HG02623 (cell line): ENCODE measurements at regions not wholly inside any gene's neighbourhood (a gene's known extent, or its start where the extent isn't known, plus 50 kb on each side); places are given as distances from the start of the nearest gene placed in this dataset.

Experiments used
- ATAC-seq: cut with Tn5 transposase; IDR thresholded peaks from one replicate; pipeline ENCODE4 v1.9.1; 2021; ENCODE audit warnings: moderate library complexity; ENCODE audit not compliant: unreplicated experiment

DNA sequence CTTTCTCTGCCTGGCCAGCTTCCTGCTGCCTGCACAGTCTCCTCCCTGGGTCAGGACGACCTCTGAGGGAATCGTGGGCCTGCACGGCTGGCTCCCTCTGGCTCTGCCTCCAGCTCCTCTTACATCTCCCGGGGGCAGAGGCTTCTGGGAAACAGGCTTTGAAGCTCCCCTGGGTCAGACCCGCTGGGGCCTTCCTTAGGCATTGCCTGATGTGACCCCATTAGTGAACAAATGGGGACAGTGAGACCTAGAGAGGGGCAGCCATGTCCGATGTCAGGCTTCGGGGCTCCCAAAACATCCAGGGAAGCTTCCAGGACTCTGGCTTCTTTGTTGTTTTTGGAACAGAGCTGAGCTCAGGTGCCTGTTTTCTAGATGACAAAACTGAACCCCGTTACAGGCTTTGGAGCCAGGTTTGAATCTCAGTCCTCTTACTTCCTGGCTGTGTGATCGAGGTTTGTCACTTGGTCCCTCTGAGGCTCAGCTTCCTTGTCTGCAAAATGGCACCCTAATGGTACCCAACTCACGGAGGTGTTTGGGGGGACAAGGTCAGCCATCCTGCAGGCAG lies 94.3 kb downstream of the CEBPB start:
- ATAC-seq: no peak

DNA sequence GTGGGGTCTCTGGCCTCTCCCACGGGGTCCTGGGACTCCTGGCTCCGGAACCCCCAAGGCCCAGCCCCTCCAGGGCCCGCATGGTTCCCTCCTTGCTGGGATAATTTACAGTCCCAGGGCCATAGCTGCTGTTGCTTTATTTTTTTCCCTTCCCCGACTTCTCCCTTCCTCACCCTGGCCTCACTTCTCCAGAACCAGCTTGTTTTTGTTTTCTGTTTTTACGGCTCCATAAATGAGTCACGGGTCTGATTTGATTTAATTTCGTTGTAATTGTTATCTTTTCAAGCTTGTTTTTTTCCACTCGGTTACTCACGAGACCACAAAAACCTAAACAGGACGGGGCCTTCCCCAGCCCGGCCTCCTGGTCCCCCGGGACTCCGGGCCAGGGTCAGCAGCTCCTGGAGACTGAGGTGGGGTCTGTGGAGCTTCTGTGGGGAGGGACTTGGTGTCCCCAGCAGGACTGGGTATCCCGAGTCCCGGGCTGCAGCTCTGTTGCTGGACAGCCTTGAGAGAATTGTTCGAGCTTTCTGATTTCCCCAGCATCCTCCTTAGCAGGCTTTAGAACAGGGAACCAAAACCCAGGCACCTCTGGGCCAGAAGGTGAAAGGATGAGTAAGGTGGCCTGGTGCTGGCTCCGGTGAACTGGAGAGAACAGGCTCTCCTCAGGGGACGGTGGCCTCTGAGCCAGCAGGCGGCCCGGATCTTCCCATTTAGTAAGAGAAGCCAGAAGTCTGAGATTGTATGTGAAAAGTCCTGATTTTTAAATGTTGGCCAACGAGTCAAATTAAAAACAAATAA lies 94.9 kb downstream of the CEBPB start:
- ATAC-seq: no peak

DNA sequence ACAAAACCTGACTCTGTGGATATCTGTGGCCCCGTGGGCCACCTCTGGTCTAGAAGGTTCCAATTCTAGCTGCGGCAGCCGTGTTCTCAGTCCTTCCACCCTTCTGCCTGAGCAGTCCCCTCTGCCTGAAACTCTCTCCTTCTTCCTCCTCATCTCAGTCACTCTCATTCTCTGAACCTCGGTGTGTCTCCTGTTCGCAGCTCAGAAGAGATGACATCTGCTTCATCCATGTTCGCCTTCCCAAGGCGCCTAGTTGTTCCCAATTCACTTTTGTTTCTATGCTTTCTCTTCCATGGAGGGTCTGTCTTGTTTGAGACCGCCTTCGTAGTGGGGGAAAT lies 95.5 kb downstream of the CEBPB start:
- no peak for ATAC-seq

DNA sequence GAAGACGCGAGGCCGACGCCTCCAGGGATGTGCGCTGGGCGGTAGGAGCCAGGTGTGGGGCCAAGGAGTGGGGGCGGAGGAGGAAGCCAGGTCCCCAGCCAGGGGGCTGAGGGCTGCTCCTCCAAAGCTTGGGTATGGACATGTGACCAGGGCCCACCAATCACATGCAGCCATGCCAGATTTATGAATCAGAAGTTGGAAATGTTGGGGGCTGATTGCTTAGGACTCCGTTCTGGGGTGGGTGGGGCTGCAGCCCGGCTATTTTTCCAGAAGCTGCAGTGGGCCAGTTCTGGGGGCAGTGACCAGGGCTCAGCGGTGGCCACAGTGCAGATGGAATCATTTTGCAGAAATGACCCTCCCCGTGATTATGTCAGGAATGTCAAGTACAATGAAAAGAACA lies 96.0 kb downstream of the CEBPB start:
- no peak for ATAC-seq

DNA sequence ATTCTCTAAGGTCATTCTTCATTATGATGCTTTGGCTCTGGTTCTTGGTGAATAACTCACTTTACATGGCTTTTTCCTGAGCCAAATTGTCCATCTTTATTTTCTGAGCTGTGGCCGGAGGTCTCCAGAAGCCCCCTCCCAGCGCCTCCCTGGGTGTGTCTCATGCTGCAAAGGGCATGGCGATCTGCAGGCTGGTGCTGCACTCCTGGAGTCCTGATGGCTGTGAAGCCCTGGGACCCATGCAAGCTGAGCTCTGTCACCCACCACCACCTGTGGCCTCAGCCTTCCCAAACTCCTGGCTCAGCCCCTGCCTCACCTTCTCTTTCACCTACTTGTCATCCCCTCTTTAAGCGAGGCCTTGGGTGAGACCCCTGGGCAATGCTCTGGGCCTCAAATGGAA lies 96.9 kb downstream of the CEBPB start:
- ATAC-seq: no peak

DNA sequence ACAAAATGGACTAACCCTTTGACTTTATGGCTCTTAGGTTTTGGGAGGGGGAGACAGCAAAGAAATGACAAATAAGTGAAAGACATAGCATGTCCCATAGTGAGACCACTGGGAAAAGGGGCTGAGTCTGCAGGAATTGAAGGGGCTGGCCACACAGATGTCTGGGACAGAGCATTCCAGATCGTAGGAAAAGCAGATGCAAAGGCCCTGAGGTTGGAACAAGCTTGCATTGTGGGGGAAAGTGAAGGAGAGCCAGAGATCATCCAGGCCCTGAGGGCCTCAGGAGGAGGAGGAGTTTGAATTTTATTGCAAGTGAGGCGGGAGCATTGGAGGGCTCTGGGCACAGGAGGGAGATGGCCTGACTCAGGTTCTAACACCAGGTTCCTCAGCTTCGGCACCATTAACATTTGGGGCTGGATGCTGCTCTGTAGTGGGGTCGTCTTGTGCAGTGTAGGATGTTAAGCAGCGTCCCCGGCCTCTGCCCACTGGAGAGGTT lies 97.5 kb downstream of the CEBPB start:
- ATAC-seq: no peak

DNA sequence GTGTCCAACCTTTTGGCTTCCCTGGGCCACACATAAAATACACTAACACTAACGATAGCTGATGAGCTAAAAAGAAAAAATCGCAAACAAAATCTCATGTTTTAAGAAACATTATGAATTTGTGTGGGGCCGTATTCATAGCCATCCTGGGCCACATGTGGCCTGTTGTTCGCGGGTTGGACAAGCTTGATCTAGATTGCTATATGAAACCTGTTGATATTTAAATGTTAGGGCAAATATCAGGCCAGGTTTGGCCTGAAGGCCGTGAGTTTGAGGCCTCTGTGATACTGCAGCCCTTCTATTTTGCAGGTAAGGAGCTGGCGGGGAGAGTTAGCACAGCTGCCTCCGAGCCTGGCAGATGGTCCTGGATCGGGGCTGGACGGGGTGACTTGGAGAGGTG lies 99.0 kb downstream of the CEBPB start:
- ATAC-seq: no peak

DNA sequence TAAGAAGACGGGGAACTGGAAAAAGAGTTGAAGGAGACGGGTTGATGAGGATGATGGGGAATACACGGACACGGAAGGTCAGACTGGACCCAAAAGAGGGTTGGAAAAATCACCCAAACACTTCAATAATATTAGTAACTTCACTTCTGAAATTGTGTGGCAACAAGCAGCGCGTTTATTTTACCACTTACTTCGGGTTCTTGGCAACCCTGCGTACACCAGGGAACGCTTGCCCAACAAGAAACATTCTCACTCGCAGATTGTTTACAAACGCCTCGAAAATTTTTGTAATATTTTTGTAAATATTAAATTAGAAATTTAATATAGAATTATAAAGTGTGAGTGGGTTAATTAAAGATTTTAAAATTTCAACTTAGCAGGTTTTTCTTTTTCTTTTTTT lies 99.5 kb downstream of the CEBPB start:
- no peak for ATAC-seq

DNA sequence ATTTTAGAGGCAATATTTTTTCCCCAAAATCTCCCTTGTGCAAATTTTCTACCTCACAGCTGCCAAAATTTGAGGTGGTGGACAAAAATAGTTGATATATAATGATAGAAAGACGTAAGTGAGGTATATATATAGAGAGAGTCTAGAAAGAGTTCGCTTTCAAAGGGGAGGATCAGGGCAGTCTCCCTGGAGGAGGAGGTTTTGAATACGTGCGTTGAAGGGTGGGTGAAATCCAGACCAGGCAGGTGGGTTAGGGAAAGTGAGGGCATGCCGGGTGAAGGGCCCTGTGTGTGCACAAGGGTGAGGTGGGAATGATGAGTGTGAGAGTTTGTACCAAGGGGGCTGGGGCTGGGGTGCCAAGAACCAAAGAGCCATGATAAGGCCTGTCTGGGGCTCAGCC lies 100.2 kb downstream of the CEBPB start:
- no peak for ATAC-seq

DNA sequence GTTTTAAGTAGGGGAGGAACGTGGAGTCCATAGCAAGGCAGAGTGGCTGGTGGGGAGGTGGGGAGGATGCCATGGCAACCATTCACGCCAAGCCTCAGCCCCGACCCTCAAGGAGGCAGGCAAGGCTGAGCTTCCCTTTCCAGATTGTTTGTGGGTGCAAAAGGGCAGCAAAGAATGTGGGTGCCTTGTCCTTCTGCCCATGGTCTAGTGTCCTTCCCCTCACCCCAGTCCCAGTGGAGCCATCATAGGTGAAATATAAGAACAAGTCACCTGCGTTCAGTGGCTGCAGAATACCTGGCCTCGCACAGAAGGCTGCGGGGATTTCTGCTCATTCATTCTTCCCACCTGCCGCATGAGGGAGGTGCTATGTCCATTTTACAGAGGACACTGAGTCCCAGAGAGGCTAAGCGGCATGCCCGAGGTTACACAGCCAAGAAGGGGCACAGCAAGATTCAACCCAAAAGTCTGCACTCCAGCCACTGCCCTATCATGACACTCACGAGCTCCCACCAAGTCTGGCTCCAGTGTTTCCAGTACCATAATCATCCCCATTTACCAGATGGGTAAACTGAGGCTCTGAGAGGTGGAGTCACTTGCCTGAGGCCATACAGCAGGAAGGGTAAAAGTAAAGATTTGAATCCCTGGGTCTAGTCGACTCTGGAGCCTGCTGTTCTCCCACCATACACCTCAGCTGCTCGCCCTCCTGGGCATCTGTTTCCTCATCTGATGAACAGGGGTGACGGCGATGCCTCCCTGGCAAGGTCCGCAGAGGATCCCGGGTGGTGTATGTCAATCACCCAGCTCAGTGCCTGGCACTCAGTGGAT lies 100.8 kb downstream of the CEBPB start:
- ATAC-seq: no peak

DNA sequence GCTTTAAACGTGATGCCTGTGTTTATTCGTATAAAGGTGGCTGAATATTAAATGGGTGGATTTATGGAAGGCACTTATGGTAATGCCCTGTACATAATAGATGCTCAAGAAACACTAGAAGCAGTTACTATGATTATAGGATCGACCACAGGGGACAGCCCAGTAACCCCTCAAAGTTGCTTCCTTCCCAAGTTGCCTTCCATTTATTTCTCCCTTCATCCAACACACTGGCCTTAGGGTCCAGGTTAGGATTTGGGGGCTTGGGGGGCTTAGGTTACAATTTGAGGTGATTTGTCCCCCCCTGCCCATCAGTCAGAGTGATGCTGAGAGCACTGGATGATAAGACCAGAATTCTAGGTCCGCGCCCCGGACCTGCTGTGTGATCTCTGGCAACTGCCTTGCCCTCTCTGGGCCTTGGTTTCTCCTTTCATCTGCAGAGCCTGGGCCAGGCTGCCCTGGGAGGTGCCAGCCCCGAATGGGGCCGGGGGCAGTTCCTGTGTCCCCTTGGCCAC lies 101.5 kb downstream of the CEBPB start:
- ATAC-seq: no peak

DNA sequence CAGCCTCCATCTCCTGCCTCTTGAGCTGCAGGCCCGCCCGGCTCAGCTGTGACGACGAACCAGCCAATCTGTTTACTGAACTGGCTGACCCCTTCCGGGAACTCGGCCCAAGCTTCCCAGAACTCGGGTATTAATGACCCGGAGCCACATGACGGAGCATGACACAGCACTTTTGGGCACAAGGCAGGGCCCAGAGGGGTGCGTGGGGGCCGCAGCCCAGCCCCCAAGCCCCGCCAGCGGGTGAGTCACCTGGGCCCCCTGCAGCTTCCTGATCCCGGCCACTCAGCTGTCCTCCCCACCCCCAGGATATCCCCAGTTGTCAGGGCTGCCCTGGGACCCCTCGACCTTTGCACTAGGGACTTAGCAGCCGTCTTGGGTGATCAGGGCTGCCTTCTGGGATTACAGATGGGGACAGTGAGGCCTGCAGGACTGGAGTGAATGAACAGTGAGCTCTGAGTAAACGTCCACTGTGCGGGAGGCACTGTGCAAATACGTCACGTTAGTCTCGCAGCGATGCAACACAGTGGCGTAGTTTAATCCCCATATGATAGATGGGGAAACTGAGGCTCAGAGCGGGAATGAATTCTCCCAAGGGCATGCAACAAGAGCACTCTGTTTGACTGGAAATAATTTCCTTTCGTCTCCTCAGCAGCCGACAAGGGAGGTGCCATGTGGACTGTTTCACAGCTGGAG lies 102.1 kb downstream of the CEBPB start:
- ATAC-seq: no peak

DNA sequence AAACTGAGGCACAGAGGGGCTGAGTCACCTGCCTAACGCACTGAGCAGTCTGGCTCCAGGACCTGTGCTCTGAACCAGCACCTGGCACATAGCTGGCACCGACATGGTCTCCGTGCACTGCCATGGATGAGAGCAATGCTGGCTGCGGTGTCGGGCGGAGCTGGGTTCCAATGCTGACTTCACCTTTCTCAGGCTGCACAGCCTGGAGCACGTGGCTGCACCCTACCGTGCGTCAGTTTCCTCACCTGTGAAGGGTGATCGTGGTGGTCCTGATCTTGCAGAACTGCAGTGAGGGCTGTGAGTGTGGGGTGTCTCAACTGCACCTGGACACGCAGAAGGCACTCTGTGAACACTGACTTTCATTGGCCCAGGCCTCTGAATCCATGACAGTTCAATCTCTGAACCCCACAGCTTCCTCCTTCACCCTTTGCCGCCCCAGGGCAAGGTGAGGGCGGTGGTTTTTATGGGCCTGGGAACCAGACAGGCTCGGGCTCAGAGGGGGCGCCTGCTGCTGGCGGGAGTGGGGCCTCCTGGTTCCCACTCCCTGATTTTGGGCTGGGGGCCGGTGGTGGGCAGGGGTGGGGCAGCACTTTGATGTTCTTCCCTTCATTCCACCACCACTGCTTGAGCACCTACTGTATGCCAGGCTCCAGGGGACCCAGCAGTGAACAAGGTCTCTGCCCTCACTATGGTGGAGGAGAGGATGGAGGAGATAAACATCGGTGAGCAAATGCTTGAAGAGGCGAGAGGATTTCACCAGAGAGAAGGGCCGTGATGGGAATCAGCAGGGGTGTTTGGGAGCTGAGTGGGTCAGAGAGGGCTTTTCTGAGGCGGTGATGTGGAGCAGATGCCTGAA lies 102.9 kb downstream of the CEBPB start:
- ATAC-seq: no peak

DNA sequence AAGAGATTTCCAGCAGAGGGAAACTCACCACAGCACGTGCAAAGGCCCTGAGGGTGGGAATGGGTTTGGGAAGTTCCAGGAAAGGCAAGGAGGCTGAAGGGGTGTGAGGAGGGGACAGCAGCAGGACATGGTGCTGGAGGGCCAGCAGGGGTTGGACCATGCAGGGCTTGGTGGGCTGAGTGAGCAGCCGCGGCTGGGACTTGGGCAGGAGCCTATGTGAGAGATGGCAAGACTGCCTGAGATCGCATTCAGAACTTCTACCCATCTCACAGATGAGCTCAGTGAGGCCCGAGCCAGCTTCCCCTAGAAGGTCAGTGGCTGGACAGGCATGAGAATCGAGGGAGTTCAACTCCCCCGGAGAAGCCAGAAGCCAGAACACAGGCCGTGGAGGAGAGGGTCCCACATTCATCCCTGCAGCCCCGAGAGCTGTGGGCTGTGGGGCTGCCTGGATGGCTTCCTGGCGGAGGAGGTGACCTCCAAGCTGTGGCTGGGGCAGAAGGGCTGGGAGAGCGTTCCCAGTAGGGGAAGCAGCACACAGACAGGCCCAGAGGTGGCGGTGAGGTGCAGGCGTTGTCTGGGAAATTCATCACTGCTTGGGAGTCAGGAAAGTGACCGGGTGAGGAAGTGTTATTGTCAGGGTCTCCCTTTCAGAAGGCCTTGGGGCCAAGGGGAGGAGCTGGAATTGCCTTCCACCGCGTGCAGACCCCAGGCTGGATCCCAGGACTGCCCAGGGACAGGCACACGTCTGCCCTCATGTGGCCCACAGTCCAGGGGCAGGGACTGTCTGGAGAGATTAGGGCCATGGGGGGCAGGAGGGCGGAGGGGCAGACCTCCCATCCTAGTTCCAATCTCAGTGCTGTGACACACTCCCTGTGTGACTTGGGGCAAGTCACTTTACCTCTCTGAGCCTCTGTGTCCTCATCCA lies 103.8 kb downstream of the CEBPB start:
- ATAC-seq: no peak

DNA sequence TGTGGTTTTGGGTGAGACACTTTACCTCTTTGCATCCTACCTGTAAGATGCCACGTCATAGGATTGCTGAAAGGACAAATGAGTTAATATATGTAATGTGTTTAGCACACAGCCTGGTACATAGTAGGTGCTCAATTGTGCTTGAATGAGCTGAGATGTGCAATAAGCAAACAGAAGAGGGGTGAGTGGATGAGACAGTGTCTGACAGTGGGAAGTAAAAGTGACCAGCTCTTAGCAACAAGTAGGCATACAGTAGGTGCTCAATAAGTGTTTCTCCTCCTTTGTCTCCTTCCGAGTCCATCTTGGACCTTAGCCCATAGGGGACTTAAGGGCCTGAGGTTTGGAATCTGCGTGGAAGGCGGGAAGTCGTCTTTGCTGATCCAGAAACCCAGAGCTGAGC lies 104.7 kb downstream of the CEBPB start:
- no peak for ATAC-seq

DNA sequence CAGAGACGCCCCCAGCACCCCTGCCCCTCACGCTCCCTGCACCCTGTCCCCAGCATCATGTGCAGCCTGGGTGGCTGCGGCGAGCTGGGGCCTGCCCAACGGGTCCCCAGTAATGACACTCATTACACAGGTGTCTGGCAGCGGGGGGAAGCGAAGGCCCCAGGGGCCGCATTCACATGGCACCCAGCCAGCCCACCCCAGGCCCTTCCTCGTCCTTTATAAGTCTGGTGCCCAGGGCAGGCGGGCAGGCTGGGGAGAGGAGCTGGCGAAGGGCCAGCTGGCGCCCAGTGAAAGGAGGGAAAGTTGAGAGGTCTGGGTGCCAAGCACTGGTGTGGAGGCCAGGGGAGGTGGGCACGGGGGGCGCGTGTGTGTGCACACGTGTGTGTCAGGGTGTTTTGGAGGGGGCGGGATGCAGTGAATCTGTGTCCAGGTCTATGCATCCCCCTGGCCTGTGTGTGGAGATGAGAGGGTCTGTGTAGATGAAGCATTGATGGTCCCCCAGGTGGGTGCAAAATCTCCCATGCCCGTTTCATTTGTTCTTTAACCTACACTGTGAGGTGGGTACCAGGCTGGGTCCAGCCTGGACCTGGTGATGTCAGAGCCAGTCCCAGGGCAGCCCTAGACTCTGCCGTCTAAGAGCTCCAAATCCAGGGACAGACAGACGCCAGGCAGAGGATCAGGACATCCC lies 105.3 kb downstream of the CEBPB start:
- ATAC-seq: no peak

DNA sequence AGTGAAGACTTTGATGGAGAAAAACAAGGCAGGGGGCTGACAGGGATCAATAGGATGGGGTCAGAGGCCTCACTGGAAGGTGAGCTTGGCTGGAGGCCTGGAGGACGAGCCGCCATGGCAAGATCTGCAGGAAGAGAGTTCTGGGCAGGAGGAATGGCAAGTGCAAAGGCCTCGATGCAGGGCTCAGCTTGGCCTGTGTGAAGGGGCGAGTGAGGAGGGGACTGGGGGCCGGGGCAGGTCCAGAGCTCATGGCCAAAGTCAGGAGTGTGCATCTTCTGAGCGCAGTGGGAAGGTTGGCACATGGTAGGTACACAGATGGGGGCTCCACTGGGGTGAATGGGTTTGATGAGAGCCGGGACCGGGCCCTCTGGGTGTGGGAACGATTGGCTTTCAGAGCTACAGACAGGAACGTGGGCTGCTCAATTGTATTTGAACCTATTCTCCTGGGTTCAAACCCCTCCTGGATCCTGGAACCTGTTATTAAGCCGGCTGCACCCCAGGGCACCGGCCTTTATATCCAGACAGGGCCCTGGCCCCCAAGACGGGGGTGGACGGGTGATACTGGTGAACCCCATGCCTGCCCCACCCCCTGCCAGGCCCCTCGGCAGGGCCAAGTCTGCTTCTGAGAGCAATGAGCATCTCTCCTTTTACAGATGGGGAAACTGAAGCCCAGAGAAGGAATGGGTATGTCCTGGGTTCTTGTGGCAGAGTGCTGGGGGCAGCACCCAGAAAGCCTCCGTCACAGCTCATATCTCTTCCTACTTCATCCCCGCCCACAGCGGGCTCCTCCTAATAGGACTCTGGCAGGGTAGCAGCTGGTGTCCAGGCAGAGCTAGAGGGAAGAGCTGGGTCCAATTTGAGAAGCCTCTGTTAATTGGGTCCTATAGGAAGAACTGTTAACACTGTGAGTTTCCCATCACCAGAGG lies 106.1 kb downstream of the CEBPB start:
- no peak for ATAC-seq
